Pancreas (tissue), 10 donors: ENCODE measurements at regions not wholly inside any gene's neighbourhood (a gene's known extent, or its start where the extent isn't known, plus 50 kb on each side); places are given as distances from the start of the nearest gene placed in this dataset.

ENCODE experiments used
- ATAC-seq, 4 donors: fragments of 200-7000 bp; cut with Tn5 transposase; one replicate each; pipeline versions ENCODE4 v1.8.0 to v1.9.1; 2020; ENCODE audit warnings: mild to moderate bottlenecking in 4 of 4, moderate library complexity in 4 of 4
- DNase-seq, 6 donors: peaks; one replicate each; pipeline ENCODE4 v3.0.0-alpha.2; 2020
- FAIRE-seq: peaks from 2 replicates; lab custom pipeline; 2012; peaks lifted over from hg19 to GRCh38; lab: Jason Lieb, UNC
- H3K27ac ChIP-seq, 4 donors: fragments of 200-600 bp; sonication (generic); 1 replicate in 3 of 4; 2 replicates in 1 of 4; pipeline versions ENCODE4 v1.5.0 to v1.8.0; 2020
- H3K27me3 ChIP-seq, 4 donors: fragments of 200-600 bp; one replicate each; pipeline ENCODE4 v1.8.0; 2021
- H3K36me3 ChIP-seq, 3 donors: fragments of 200-600 bp; sonication (generic) in 1 of 3; one replicate each; pipeline versions ENCODE4 v1.5.0 to v1.8.0; 2020 to 2021
- H3K4me1 ChIP-seq, 3 donors: fragments of 200-600 bp; one replicate each; pipeline ENCODE4 v1.8.0; 2021
- H3K4me3 ChIP-seq, 4 donors: fragments of 200-600 bp; sonication (generic) in 2 of 4; one replicate each; pipeline versions ENCODE4 v1.5.0 to v1.8.0; 2020 to 2021
- H3K9me3 ChIP-seq, 4 donors: fragments of 200-600 bp; one replicate each; pipeline ENCODE4 v1.8.0; 2021
- CTCF ChIP-seq, 4 donors: fragments of 200-600 bp; sonication (generic) in 3 of 4; IDR thresholded peaks; one replicate each; pipeline versions ENCODE4 v1.5.0 to v1.8.0; 2021; ENCODE audit warnings: antibody characterized with exemption in 4 of 4
- whole genome bisulfite sequencing, 2 donors: extraction: QIAGEN DNeasy Blood & Tissue Kit; methylation state at CpG; one replicate each; pipeline ENCODE4 v1.1.7; 2013; 5-methylcytosine and 5-hydroxymethylcytosine counted together
- intact Hi-C, 3 donors: fragments of 100-400 bp; cut with DNase I; formaldehyde crosslinking; loops; one replicate each; pipeline versions ENCODE4 v1.11.1 to v1.14.2; 2022
- donor health status: healthy with polysubstance abuse.
- donor health status: DM: no; HTN: no; CAD: no; lungs with moderate emphysema.
- donor health status: DM: no; HTN: no; CAD: no.
- donor health status: control.
- donor health status: control.
- donor health status: Bipolar disorder and iron deficiency.
- donor health status: DM: yes; HTN: yes; CAD: no.
- donor health status: DM: no; HTN: no; CAD: no.
- donor health status: DM: no; HTN: no; CAD: no.
- donor health status: DM: yes; HTN: yes; CAD: no.

GRCh38 chr14:28482251-28483040, 284.1 kb upstream of the FOXG1 start:
- DNase-seq, result no peak
- Histone ChIP-seq H3K9me3 (no peaks in the 10 kb centered on the region), H3K27me3 (no peaks in the 10 kb centered on the region), H3K27ac (no peak overlapping the region), H3K36me3 (no peaks in the 10 kb centered on the region), H3K4me3 (no peak overlapping the region), H3K4me1 (no peaks in the 10 kb centered on the region)
- no peak for ATAC-seq
- intact Hi-C loops, result no loop called here
- FAIRE-seq, result no peak
- 35 to 44% methylated on average over 8 of the region's 8 CpGs for WGBS, 2 donors
- no peak for TF ChIP-seq CTCF (IDR thresholded peaks at IDR 0.05)

- H3K27ac ChIP-seq, result no peak overlapping the region
- H3K9me3 ChIP-seq, result no peaks in the 10 kb centered on the region
- no peak overlapping the region for H3K4me3 ChIP-seq
- ATAC-seq (no peak), FAIRE-seq (no peak), DNase-seq (no peak)
- no peaks in the 10 kb centered on the region for H3K4me1 ChIP-seq
- WGBS, 2 donors, result 63 to 88% methylated on average over 3 of the region's 3 CpGs
- no peaks in the 10 kb centered on the region for H3K27me3 ChIP-seq
- intact Hi-C loops, result no loop called here
- no peak for TF ChIP-seq CTCF (IDR thresholded peaks at IDR 0.05)
- H3K36me3 ChIP-seq, result no peaks in the 10 kb centered on the region
These were observed 283.1 kb upstream of the FOXG1 start for GRCh38 chr14:28483506-28483905.

GRCh38 chr14:28488684-28489083, 277.9 kb upstream of the FOXG1 start:
- TF ChIP-seq CTCF (IDR thresholded peaks at IDR 0.05), result no peak
- ATAC-seq (no peak), FAIRE-seq (no peak), DNase-seq (no peak)
- Histone ChIP-seq H3K4me3 (no peak overlapping the region), H3K27me3 (no peaks in the 10 kb centered on the region), H3K36me3 (no peaks in the 10 kb centered on the region), H3K27ac (no peak overlapping the region), H3K9me3 (no peaks in the 10 kb centered on the region), H3K4me1 (no peaks in the 10 kb centered on the region)
- intact Hi-C loops, result no loop called here

GRCh38 chr14:28493516-28493915, 273.1 kb upstream of the FOXG1 start:
- Histone ChIP-seq H3K9me3 (no peaks in the 10 kb centered on the region), H3K4me1 (no peaks in the 10 kb centered on the region), H3K27me3 (no peaks in the 10 kb centered on the region), H3K4me3 (no peak overlapping the region), H3K36me3 (no peaks in the 10 kb centered on the region), H3K27ac (no peak overlapping the region)
- 55 to 64% methylated on average over 3 of the region's 3 CpGs for WGBS, 2 donors
- intact Hi-C loops, result no loop called here
- ATAC-seq (no peak), DNase-seq (no peak), FAIRE-seq (no peak)
- TF ChIP-seq CTCF (IDR thresholded peaks at IDR 0.05), result no peak

- H3K27ac ChIP-seq, result no peak overlapping the region
- intact Hi-C loops, result no loop called here
- no peak overlapping the region for H3K4me3 ChIP-seq
- ATAC-seq (no peak), FAIRE-seq (no peak), DNase-seq (no peak)
- no peaks in the 10 kb centered on the region for H3K9me3 ChIP-seq
- no peaks in the 10 kb centered on the region for H3K27me3 ChIP-seq
- 28 to 34% methylated on average over 2 of the region's 2 CpGs for WGBS, 2 donors
- no peaks in the 10 kb centered on the region for H3K4me1 ChIP-seq
- no peaks in the 10 kb centered on the region for H3K36me3 ChIP-seq
- TF ChIP-seq CTCF (IDR thresholded peaks at IDR 0.05), result no peak
These were observed 272.4 kb upstream of the FOXG1 start for GRCh38 chr14:28494196-28494595.
